ENCODE measurements at regions not wholly inside any gene's neighbourhood (a gene's known extent, or its start where the extent isn't known, plus 50 kb on each side); places are given as distances from the start of the nearest gene placed in this dataset.

GRCh38 chr6:82712389-82712788, 348.8 kb downstream of the TPBG start:
- FAIRE-seq: no peak

GRCh38 chr6:82712826-82713225, 349.2 kb downstream of the TPBG start:
- FAIRE-seq (no peak), DNase-seq (ENCODE audit: insufficient read length, low spot score) (no peak)

More at GRCh38 chr6:82712389-82712788, 348.8 kb downstream of the TPBG start:
- no peak for DNase-seq (ENCODE audit: insufficient read length, low spot score)

GRCh38 chr6:82720992-82721391, 344.6 kb downstream of the UBE3D start:
- FAIRE-seq: no peak
- no peak for DNase-seq (ENCODE audit: insufficient read length, low spot score)

GRCh38 chr6:82735790-82736189, 329.9 kb downstream of the UBE3D start:
- no peak for DNase-seq (ENCODE audit: insufficient read length, low spot score)

GRCh38 chr6:82737965-82738364, 327.7 kb downstream of the UBE3D start:
- FAIRE-seq (no peak), DNase-seq (ENCODE audit: insufficient read length, low spot score) (no peak)

More at GRCh38 chr6:82735790-82736189, 329.9 kb downstream of the UBE3D start:
- no peak for FAIRE-seq

- DNase-seq (ENCODE audit: insufficient read length, low spot score) (no peak), FAIRE-seq (no peak)
Observed at GRCh38 chr6:82738773-82739172, 326.9 kb downstream of the UBE3D start.

GRCh38 chr6:82739303-82739702, 326.3 kb downstream of the UBE3D start:
- FAIRE-seq (no peak), DNase-seq (ENCODE audit: insufficient read length, low spot score) (no peak)

- no peak for FAIRE-seq
- no peak for DNase-seq (ENCODE audit: insufficient read length, low spot score)
Observed at GRCh38 chr6:82740072-82740471, 325.6 kb downstream of the UBE3D start.

GRCh38 chr6:82741325-82741995, 324.2 kb downstream of the UBE3D start:
- no peak for DNase-seq (ENCODE audit: insufficient read length, low spot score)
- FAIRE-seq: no peak

- no peak for DNase-seq (ENCODE audit: insufficient read length, low spot score)
- no peak for FAIRE-seq
Observed at GRCh38 chr6:82741996-82742385, 323.6 kb downstream of the UBE3D start.

- no peak for FAIRE-seq
Observed at GRCh38 chr6:82744286-82745015, 321.2 kb downstream of the UBE3D start.

GRCh38 chr6:82750556-82750955, 315.1 kb downstream of the UBE3D start:
- DNase-seq (ENCODE audit: insufficient read length, low spot score): no peak

More at GRCh38 chr6:82744286-82745015, 321.2 kb downstream of the UBE3D start:
- DNase-seq (ENCODE audit: insufficient read length, low spot score): no peak

GRCh38 chr6:82751718-82752117, 313.9 kb downstream of the UBE3D start:
- DNase-seq (ENCODE audit: insufficient read length, low spot score) (no peak), FAIRE-seq (no peak)

More at GRCh38 chr6:82750556-82750955, 315.1 kb downstream of the UBE3D start:
- FAIRE-seq: no peak

GRCh38 chr6:82761674-82762345, 303.8 kb downstream of the UBE3D start:
- DNase-seq (ENCODE audit: insufficient read length, low spot score) (no peak), FAIRE-seq (no peak)

- FAIRE-seq (no peak), DNase-seq (ENCODE audit: insufficient read length, low spot score) (no peak)
Observed at GRCh38 chr6:82766476-82766875, 299.2 kb downstream of the UBE3D start.

- DNase-seq (ENCODE audit: insufficient read length, low spot score) (no peak), FAIRE-seq (no peak)
Observed at GRCh38 chr6:82767037-82767436, 298.6 kb downstream of the UBE3D start.

- DNase-seq (ENCODE audit: insufficient read length, low spot score) (no peak), FAIRE-seq (no peak)
Observed at GRCh38 chr6:82767447-82767846, 298.2 kb downstream of the UBE3D start.

- no peak for FAIRE-seq
- DNase-seq (ENCODE audit: insufficient read length, low spot score): no peak
Observed at GRCh38 chr6:82772851-82773717, 292.6 kb downstream of the UBE3D start.

GRCh38 chr6:82775361-82775760, 290.3 kb downstream of the UBE3D start:
- FAIRE-seq (no peak), DNase-seq (ENCODE audit: insufficient read length, low spot score) (no peak)

GRCh38 chr6:82775981-82776380, 289.7 kb downstream of the UBE3D start:
- no peak for FAIRE-seq

GRCh38 chr6:82779041-82779440, 286.6 kb downstream of the UBE3D start:
- no peak for DNase-seq (ENCODE audit: insufficient read length, low spot score)
- FAIRE-seq: no peak

More at GRCh38 chr6:82775981-82776380, 289.7 kb downstream of the UBE3D start:
- no peak for DNase-seq (ENCODE audit: insufficient read length, low spot score)

Measured in HTR-8/SVneo (cell line).